Heart right ventricle (tissue), 16 donors: ENCODE measurements at regions not wholly inside any gene's neighbourhood (a gene's known extent, or its start where the extent isn't known, plus 50 kb on each side); places are given as distances from the start of the nearest gene placed in this dataset.

Source experiments
- ATAC-seq, 8 donors: fragments of 200-7000 bp; cut with Tn5 transposase; one replicate each; pipeline ENCODE4 v1.9.1; 2020; ENCODE audit warnings: mild to moderate bottlenecking in 8 of 8, moderate library complexity in 8 of 8, moderate number of reproducible peaks in 1 of 8
- DNase-seq, 2 donors: peaks; one replicate each; pipeline ENCODE4 v3.0.0-alpha.2; 2020
- H3K27ac ChIP-seq, 10 donors: fragments of 200-600 bp; sonication (generic) in 2 of 10; one replicate each; pipeline versions ENCODE4 v1.5.0 to v1.8.0; 2020 to 2022; ENCODE audit warnings: mild to moderate bottlenecking in 3 of 10
- H3K27me3 ChIP-seq, 7 donors: fragments of 200-600 bp; one replicate each; pipeline ENCODE4 v1.8.0; 2021 to 2022; ENCODE audit warnings: mild to moderate bottlenecking in 2 of 7
- H3K36me3 ChIP-seq, 9 donors: fragments of 200-600 bp; sonication (generic) in 1 of 9; one replicate each; pipeline versions ENCODE4 v1.5.0 to v1.8.0; 2020 to 2022; ENCODE audit warnings: mild to moderate bottlenecking in 2 of 9
- H3K4me1 ChIP-seq, 9 donors: fragments of 200-600 bp; sonication (generic) in 1 of 9; one replicate each; pipeline versions ENCODE4 v1.5.0 to v1.8.0; 2020 to 2022; ENCODE audit warnings: mild to moderate bottlenecking in 4 of 9
- H3K4me3 ChIP-seq, 10 donors: fragments of 200-600 bp; sonication (generic) in 2 of 10; one replicate each; pipeline versions ENCODE4 v1.5.0 to v1.8.0; 2020 to 2022; ENCODE audit warnings: mild to moderate bottlenecking in 7 of 10, moderate library complexity in 2 of 10
- H3K9me3 ChIP-seq, 11 donors: fragments of 200-600 bp in 10 of 11; sonication (generic) in 2 of 11; one replicate each; pipeline versions ENCODE4 v1.5.0 to v1.8.0; 2013 to 2022; ENCODE audit warnings: mild to moderate bottlenecking in 2 of 11, control low read depth in 1 of 11, moderate library complexity in 1 of 11
- CTCF ChIP-seq, 9 donors: fragments of 200-600 bp; sonication (generic) in 2 of 9; IDR thresholded peaks; one replicate each; pipeline versions ENCODE4 v1.5.0 to v1.8.0; 2021 to 2022; ENCODE audit warnings: antibody characterized with exemption in 9 of 9, mild to moderate bottlenecking in 5 of 9, moderate library complexity in 1 of 9
- WGBS, 2 donors: extraction: QIAGEN DNeasy Blood & Tissue Kit; methylation state at CpG; one replicate each; pipeline ENCODE4 v1.1.7; 2013; ENCODE audit warnings: inconsistent platforms in 1 of 2; 5-methylcytosine and 5-hydroxymethylcytosine counted together
- intact Hi-C, 10 donors: fragments of 100-400 bp; cut with DNase I; formaldehyde crosslinking; loops; one replicate each; pipeline versions ENCODE4 v1.11.1 to v1.14.2; 2022
- donor health status: Arrhythmogenic right ventricular cardiomyopathy.
- donor health status: ischemic (EF 13 %, LVEDD 7.1; RV severe dilation, severe dysfunction).
- donor health status: healthy with polysubstance abuse.
- donor health status: DM: no; HTN: yes; CAD: no.
- donor health status: DM: no; HTN: no; CAD: no.
- donor health status: ischemic (EF 25% LVEDD 6.9; RV normal size, moderate dysfunction).
- donor health status: ischemic (EF 25% LVEDD 5.7; RV mildly dilated, moderate dysfunction).
- donor health status: healthy.
- donor health status: DM: yes; HTN: yes; CAD: no.
- donor health status: Ischemic cardiomyopathy.
- donor health status: ischemic (EF 35%, LVEDD 5.7; RV mildly dilated, moderate dysfunction).
- donor health status: nonischemic (EF 11% LVEDD 7.7; RV severe dilation, severe dysfunction).
- donor health status: DM: yes; HTN: yes; CAD: no.
- donor health status: PGD.
- donor health status: ischemic (EF 29% LVEDD 5.4; RV normal size, mild dysfunction).
- donor health status: nonischemic (EF 23%, LVEDD 6.1; RV moderate dilation, normal function).

DNA sequence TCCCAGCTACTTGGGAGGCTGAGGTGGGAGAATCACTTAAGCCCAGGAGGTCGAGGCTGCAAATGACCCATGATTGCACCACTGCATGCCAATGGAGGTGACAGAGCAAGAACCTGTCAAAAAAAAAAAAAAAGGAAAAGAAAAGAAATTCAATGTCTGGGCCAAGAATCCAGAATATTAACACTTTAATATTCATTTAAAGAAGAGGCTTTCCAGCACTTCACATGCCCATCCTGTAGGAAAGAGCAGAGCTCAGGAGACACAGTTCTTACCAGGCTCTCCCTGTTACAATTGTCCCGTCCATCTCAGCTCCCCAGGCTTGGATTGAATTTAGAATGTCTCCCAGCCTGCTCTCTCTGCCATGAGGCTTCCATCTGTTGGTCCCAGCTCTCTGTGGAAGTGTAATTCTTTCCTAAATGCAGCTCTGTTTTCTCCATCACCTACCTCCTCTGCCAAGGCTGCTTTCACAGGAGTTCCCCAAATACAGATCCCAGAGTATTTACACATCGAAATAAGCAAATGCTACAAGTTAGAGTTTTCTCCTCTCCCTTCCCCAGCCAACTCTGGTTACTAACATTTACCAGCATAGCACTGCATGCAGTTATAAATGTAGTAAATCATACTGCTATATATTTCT is 116.6 kb upstream of the CDC42BPA start:
- Histone ChIP-seq H3K36me3 (no peaks in the 10 kb centered on the region), H3K4me1 (peaks cover 7 to 87% (median 33%) of the 10 kb centered on the region in 9 donors), H3K9me3 (no peaks in the 10 kb centered on the region), H3K4me3 (no peak overlapping the region), H3K27ac (peak overlapping the region in 3 of 10 donors; percentile 35 to 68 (median 41)), H3K27me3 (no peaks in the 10 kb centered on the region)
- WGBS, 2 donors = 73 to 77% methylated on average over 3 of the region's 3 CpGs
- intact Hi-C loops = loop anchor here (2.0 to 10.0 kb wide), 15 partner anchors 78 to 800 kb away; partner anchors contain the start of gene CDC42BPA (in 6 of the 10)
- ATAC-seq (no peak), DNase-seq (no peak)
- no peak for TF ChIP-seq CTCF (IDR thresholded peaks at IDR 0.05)

DNA sequence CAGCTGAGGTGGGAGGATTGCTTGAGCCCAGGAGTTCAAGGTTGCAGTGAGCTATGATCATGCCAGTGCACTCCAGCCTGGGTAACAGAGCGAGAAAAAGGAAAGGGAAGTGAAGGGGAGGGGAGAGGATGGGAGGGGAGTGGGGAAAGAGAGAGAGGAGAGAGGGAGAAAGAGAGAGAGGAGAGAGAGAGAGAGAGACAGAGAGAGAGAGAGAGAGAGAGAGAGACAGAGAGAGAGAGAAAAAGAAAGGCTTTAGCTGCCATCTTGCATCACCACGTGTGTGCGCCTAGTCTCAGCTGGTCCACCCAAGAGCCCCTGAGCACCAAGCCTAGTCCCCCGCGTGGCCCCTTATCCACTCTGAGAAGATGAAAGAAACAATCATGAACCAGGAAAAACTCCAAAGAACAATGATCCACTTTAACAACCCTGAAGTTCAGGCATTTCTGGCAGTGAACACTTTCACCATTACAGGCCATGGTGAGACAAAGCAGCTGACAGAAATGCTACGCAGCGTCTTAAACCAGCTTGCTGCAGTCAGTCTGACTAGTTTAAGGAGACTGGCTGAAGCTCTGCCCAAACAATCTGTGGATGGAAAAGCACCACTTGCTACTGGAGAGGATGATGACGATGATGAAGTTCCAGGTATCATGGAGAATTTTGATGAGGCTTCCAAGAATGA is 115.5 kb upstream of the CDC42BPA start:
- TF ChIP-seq CTCF (IDR thresholded peaks at IDR 0.05) = no peak

DNA sequence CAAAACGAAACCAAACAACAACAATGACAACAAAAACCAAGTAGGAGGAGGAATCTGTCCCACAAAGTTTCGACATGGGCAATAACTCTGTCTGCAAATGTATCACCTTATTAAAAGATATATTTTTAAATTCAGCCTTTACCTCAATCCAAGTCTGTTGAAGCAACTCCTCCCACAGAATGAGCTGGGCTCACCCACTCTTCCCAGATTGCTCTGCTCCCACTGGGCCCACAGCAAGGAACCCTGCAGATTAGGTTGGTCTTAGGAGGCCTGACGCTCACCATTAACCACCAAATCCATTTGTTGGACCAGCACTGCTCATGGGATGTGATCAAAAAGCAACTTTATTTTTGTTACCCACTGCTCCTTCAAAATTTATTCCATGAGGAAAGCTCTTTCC is 114.7 kb upstream of the CDC42BPA start:
- H3K9me3 ChIP-seq = no peaks in the 10 kb centered on the region
- ATAC-seq = no peak
- peaks cover 7 to 93% (median 45%) of the 10 kb centered on the region in 9 donors for H3K4me1 ChIP-seq
- H3K4me3 ChIP-seq = no peak overlapping the region
- no peak overlapping the region for H3K27ac ChIP-seq
- intact Hi-C loops = loop anchor here in 9 of 10 donors (5.0 to 10.0 kb wide), 7 partner anchors 116 to 798 kb away; partner anchors contain the start of gene CDC42BPA (in 2 of the 9)
- no peaks in the 10 kb centered on the region for H3K36me3 ChIP-seq
- DNase-seq = no peak
- H3K27me3 ChIP-seq = no peaks in the 10 kb centered on the region
- WGBS, 2 donors = 96 to 99% methylated on average over 3 of the region's 3 CpGs
- TF ChIP-seq CTCF (IDR thresholded peaks at IDR 0.05) = no peak

More for the DNA sequence above, 115.5 kb upstream of the CDC42BPA start:
- H3K4me1 ChIP-seq = peaks cover 7 to 87% (median 40%) of the 10 kb centered on the region in 9 donors
- no peak overlapping the region for H3K27ac ChIP-seq
- no peaks in the 10 kb centered on the region for H3K36me3 ChIP-seq
- no peaks in the 10 kb centered on the region for H3K9me3 ChIP-seq
- ATAC-seq = no peak
- H3K27me3 ChIP-seq = no peaks in the 10 kb centered on the region
- H3K4me3 ChIP-seq = no peak overlapping the region
- DNase-seq = no peak
- 91% methylated on average over 8 of the region's 8 CpGs for WGBS, 2 donors
- intact Hi-C loops = loop anchor here in 9 of 10 donors (2.0 to 10.0 kb wide), 8 partner anchors 117 to 799 kb away; partner anchors contain the start of gene CDC42BPA (in 2 of the 9)

DNA sequence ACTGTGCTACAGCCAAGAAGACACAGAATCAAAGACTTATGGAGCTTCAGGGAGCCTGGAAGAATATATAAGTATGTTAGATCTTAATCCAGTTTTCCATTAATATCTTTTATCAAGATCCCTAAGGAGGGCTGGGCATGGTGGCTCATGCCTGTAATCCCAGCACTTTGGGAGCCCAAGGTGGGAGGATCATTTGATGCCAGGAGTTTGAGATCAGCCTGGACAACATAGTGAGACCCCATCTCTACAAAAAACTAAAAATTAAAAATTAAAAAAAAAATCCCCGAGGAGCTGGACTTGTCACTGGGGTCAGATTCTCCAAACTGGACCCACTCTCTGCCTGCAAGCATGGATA is 113.9 kb upstream of the CDC42BPA start:
- Histone ChIP-seq H3K4me3 (no peak overlapping the region), H3K4me1 (peaks cover 7 to 85% (median 45%) of the 10 kb centered on the region in 9 donors), H3K36me3 (no peaks in the 10 kb centered on the region), H3K9me3 (no peaks in the 10 kb centered on the region), H3K27me3 (no peaks in the 10 kb centered on the region), H3K27ac (peak overlapping the region in 4 of 10 donors; percentile 40 to 50 (median 44))
- intact Hi-C loops = loop anchor here in 9 of 10 donors (5.0 to 10.0 kb wide), 7 partner anchors 115 to 797 kb away; partner anchors contain the start of gene CDC42BPA (in 2 of the 9)
- no peak for ATAC-seq
- no peak for TF ChIP-seq CTCF (IDR thresholded peaks at IDR 0.05)
- WGBS, 2 donors = 94 to 98% methylated on average over 1 of the region's 1 CpG
- DNase-seq = no peak
